ENCODE measurements at regions not wholly inside any gene's neighbourhood (a gene's known extent, or its start where the extent isn't known, plus 50 kb on each side); places are given as distances from the start of the nearest gene placed in this dataset.
"Not testable (repeated sequence)": the region's sequence is repeated elsewhere in the genome, so short reads cannot be mapped to it uniquely, and the experiment has no call there.

DNA sequence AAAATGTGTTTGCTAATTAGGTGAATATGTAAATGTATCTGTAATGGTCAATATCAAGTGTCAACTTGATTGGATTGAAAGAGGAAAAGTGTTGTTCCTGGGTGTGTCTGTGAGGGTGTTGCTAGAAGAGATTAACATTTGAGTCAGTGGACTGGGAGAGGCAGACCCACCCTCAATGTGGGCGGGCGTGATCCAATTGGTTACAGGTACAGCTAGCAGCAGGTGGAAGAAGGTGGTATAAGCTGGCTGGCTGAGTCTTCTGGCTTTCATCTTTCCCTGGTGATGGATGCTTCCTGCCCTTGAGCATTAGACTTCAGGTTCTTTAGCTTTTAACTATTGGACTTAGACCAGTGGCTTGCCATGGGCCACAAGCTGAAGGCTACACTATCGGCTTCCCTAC, 779.0 kb upstream of the CTNND2 start:
- TF ChIP-seq CTCF (IDR thresholded peaks at IDR 0.05; ENCODE audit: control insufficient read depth, insufficient read depth, low read depth, low read length, missing control alignments), result no peak
- no peak for DNase-seq (ENCODE audit: low read depth)
- H3K4me3 ChIP-seq (ENCODE audit: control insufficient read depth, low read depth, low read length), result no peak overlapping the region

- TF ChIP-seq CTCF (IDR thresholded peaks at IDR 0.05; ENCODE audit: control insufficient read depth, insufficient read depth, low read depth, low read length, missing control alignments), result no peak
- no peak overlapping the region for H3K4me3 ChIP-seq (ENCODE audit: control insufficient read depth, low read depth, low read length)
- DNase-seq (ENCODE audit: low read depth), result no peak
These were observed 775.5 kb upstream of the CTNND2 start for GRCh38 chr5:12679731-12680130.

GRCh38 chr5:12675959-12676358, 771.7 kb upstream of the CTNND2 start:
- DNase-seq (ENCODE audit: low read depth), result no peak
- no peak overlapping the region for H3K4me3 ChIP-seq (ENCODE audit: control insufficient read depth, low read depth, low read length)
- TF ChIP-seq CTCF (IDR thresholded peaks at IDR 0.05; ENCODE audit: control insufficient read depth, insufficient read depth, low read depth, low read length, missing control alignments), result no peak

DNA sequence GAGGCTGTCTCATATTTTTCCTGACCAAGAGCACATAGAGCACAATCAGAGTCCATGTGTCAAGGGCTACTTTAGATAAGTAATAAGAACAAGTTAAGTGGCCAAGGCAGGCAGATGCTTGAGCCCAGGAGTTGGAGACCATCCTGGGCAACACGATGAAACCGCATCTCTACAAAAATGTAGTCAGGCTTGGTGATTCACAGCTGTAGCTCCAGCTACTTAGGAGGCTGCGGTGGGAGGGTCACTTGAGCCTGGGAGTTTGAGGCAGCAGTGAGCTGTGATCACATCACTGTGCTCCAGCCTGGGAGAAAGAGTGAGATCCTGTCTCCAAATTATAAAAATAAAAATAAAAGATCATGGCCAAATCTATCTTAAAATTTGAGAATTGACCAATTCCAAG, 767.9 kb upstream of the CTNND2 start:
- DNase-seq (ENCODE audit: low read depth), result no peak
- TF ChIP-seq CTCF (IDR thresholded peaks at IDR 0.05; ENCODE audit: control insufficient read depth, insufficient read depth, low read depth, low read length, missing control alignments), result no peak
- no peak overlapping the region for H3K4me3 ChIP-seq (ENCODE audit: control insufficient read depth, low read depth, low read length)

DNA sequence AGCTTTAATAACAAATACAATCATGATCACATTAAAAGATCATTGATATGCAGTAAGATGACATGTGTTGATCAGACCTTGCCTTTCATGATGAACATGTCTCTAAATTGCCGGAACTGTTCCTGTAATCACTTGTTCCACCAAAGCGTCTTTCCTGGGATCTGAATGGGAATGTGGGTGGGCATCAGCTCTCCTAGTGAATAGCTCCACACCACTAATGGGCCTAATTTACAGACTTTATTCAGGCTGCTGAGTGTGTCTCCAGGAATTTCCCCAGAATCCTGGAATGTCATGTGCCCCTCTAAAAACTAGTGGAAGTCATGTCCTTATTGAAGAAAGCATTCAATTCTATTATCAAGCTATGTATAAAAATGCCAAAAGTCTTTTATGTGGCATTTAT, 765.1 kb upstream of the CTNND2 start:
- no peak for DNase-seq (ENCODE audit: low read depth)
- no peak overlapping the region for H3K4me3 ChIP-seq (ENCODE audit: control insufficient read depth, low read depth, low read length)
- no peak for TF ChIP-seq CTCF (IDR thresholded peaks at IDR 0.05; ENCODE audit: control insufficient read depth, insufficient read depth, low read depth, low read length, missing control alignments)

DNA sequence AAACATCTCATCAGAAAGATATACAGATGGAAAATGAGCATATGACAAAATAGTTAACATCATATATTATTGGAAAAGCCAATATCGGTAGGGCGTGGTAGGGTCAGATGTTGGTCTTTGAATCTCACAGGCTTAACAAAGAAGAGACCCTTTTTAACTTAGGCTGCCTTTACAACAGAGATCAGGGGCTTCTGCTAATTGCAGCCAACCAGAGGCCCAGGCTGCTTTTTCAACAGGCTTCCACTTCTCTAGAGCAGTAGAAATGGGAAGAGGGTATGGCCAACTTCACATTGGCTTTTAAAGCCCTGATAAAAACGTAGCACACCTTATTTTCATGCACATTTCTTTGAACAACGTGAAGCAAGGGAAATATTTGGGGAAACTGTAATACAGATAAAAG, 764.3 kb upstream of the CTNND2 start:
- no peak for TF ChIP-seq CTCF (IDR thresholded peaks at IDR 0.05; ENCODE audit: control insufficient read depth, insufficient read depth, low read depth, low read length, missing control alignments)
- H3K4me3 ChIP-seq (ENCODE audit: control insufficient read depth, low read depth, low read length), result no peak overlapping the region
- no peak for DNase-seq (ENCODE audit: low read depth)

- DNase-seq (ENCODE audit: low read depth); H3K4me3 ChIP-seq (ENCODE audit: control insufficient read depth, low read depth, low read length): not testable (repeated sequence)
These were observed 763.6 kb upstream of the CTNND2 start for GRCh38 chr5:12667818-12668217.

GRCh38 chr5:12665772-12666171, 761.5 kb upstream of the CTNND2 start:
- not testable (repeated sequence) for H3K4me3 ChIP-seq (ENCODE audit: control insufficient read depth, low read depth, low read length); DNase-seq (ENCODE audit: low read depth)

All from AG09309 (cell line).